Dendritic cell treated with granulocyte-macrophage colony-stimulating factor and Interleukin-4, amounts not matched to agents 40 ng/mL and 50 ng/mL, for 4 days (primary cell): ENCODE measurements at regions not wholly inside any gene's neighbourhood (a gene's known extent, or its start where the extent isn't known, plus 50 kb on each side); places are given as distances from the start of the nearest gene placed in this dataset.
"Not testable (repeated sequence)": the region's sequence is repeated elsewhere in the genome, so short reads cannot be mapped to it uniquely, and the experiment has no call there.

Source experiments
- H3K27ac Mint-ChIP-seq: one replicate; pipeline ENCODE4 v1.8.0; 2022; ENCODE audit warnings: mild to moderate bottlenecking, mixed read lengths
- H3K27me3 Mint-ChIP-seq: one replicate; pipeline ENCODE4 v1.8.0; 2022; ENCODE audit warnings: mild to moderate bottlenecking, mixed read lengths
- H3K36me3 Mint-ChIP-seq: one replicate; pipeline ENCODE4 v1.8.0; 2022; ENCODE audit warnings: low read depth, mixed read lengths
- H3K4me1 Mint-ChIP-seq: one replicate; pipeline ENCODE4 v1.8.0; 2022; ENCODE audit warnings: low read depth, mixed read lengths
- H3K4me3 Mint-ChIP-seq: one replicate; pipeline ENCODE4 v1.8.0; 2022; ENCODE audit warnings: mild to moderate bottlenecking, moderate library complexity, mixed read lengths
- H3K9me3 Mint-ChIP-seq: one replicate; pipeline ENCODE4 v1.8.0; 2022; ENCODE audit warnings: mixed read lengths
- intact Hi-C: fragments of 100-400 bp; cut with micrococcal nuclease; formaldehyde crosslinking; loops from one replicate; pipeline ENCODE4 v1.15.0; 2022

- H3K9me3 Mint-ChIP-seq, result peaks cover 21% of the 10 kb centered on the region
- H3K4me1 Mint-ChIP-seq, result peaks cover 6% of the 10 kb centered on the region
- intact Hi-C loops, result no loop called here
- H3K36me3 Mint-ChIP-seq, result no peaks in the 10 kb centered on the region
- no peak overlapping the region for H3K4me3 Mint-ChIP-seq
- no peak overlapping the region for H3K27ac Mint-ChIP-seq
- no peaks in the 10 kb centered on the region for H3K27me3 Mint-ChIP-seq
These were observed 261.8 kb upstream of the CBLB start for GRCh38 chr3:106130384-106131198.

- Mint-ChIP-seq H3K36me3 (no peaks in the 10 kb centered on the region), H3K9me3 (peaks cover 33% of the 10 kb centered on the region), H3K4me3 (no peak overlapping the region), H3K27me3 (no peaks in the 10 kb centered on the region), H3K4me1 (peaks cover 5% of the 10 kb centered on the region), H3K27ac (no peak overlapping the region)
- intact Hi-C loops, result no loop called here
These were observed 266.8 kb upstream of the CBLB start for GRCh38 chr3:106135451-106136160.

GRCh38 chr3:106139826-106140225 lies 271.0 kb upstream of the CBLB start:
- no peaks in the 10 kb centered on the region for H3K27me3 Mint-ChIP-seq
- H3K36me3 Mint-ChIP-seq, result no peaks in the 10 kb centered on the region
- peaks cover 20% of the 10 kb centered on the region for H3K9me3 Mint-ChIP-seq
- H3K4me3 Mint-ChIP-seq, result no peak overlapping the region
- no peak overlapping the region for H3K27ac Mint-ChIP-seq
- intact Hi-C loops, result no loop called here
- H3K4me1 Mint-ChIP-seq, result no peaks in the 10 kb centered on the region

DNA sequence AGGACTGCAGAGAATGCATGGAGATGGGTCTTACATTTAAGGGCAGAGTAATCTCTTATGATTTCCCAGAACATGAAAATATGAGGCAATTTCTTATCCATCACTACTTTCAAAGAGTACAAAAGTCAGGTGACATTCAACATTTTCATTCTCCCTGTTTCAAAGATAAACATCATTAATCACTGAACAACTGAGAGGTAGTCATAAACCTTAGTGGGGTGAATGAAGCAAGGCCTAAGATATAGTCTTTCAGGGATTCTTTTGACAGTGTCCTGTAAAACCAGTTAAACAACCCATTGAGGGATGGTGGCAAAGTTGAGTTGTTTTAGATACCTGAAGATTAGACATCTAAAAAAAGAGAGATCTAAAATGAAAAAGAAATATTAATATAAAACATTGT lies 271.6 kb upstream of the CBLB start:
- H3K9me3 Mint-ChIP-seq, result peaks cover 14% of the 10 kb centered on the region

GRCh38 chr3:106144030-106144429 lies 275.2 kb upstream of the CBLB start:
- Mint-ChIP-seq H3K9me3 (peaks cover 36% of the 10 kb centered on the region), H3K27me3 (no peaks in the 10 kb centered on the region), H3K4me1 (no peaks in the 10 kb centered on the region), H3K27ac (no peak overlapping the region), H3K36me3 (no peaks in the 10 kb centered on the region), H3K4me3 (no peak overlapping the region)
- intact Hi-C loops, result no loop called here

More for the DNA sequence above, 271.6 kb upstream of the CBLB start:
- H3K27ac Mint-ChIP-seq, result no peak overlapping the region
- intact Hi-C loops, result no loop called here
- no peaks in the 10 kb centered on the region for H3K27me3 Mint-ChIP-seq
- H3K36me3 Mint-ChIP-seq, result no peaks in the 10 kb centered on the region
- no peaks in the 10 kb centered on the region for H3K4me1 Mint-ChIP-seq
- H3K4me3 Mint-ChIP-seq, result no peak overlapping the region

- H3K4me3 Mint-ChIP-seq, H3K27ac Mint-ChIP-seq, H3K27me3 Mint-ChIP-seq, intact Hi-C loops, H3K36me3 Mint-ChIP-seq, H3K4me1 Mint-ChIP-seq: not testable (repeated sequence)
- H3K9me3 Mint-ChIP-seq, result peaks cover 58% of the 10 kb centered on the region
These were observed 279.7 kb upstream of the CBLB start for GRCh38 chr3:106148440-106149082.

DNA sequence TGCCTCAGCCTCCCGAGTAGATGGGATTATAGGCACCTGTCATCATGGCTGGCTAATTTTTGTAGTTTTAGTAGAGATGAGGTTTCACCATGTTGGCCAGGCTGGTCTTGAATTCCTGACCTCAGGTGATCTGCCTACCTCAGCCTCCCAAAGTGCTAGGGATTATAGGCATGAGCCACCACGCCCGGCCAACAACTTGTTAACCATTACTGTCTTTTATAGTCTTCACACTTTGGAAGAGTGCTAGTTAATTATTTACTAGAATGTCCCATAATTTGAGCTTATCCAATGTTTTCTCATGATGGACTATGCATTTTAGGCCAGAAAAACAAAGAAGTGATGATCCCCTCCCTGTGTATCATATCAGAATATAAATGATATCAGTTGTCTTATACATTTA lies 288.6 kb upstream of the CBLB start:
- Mint-ChIP-seq H3K27me3 (no peaks in the 10 kb centered on the region), H3K9me3 (peaks cover 15% of the 10 kb centered on the region), H3K4me3 (no peak overlapping the region), H3K27ac (no peak overlapping the region), H3K36me3 (no peaks in the 10 kb centered on the region), H3K4me1 (no peaks in the 10 kb centered on the region)
- intact Hi-C loops, result no loop called here

- intact Hi-C loops, result no loop called here
- no peak overlapping the region for H3K27ac Mint-ChIP-seq
- no peak overlapping the region for H3K4me3 Mint-ChIP-seq
- no peaks in the 10 kb centered on the region for H3K27me3 Mint-ChIP-seq
- peaks cover 28% of the 10 kb centered on the region for H3K9me3 Mint-ChIP-seq
- no peaks in the 10 kb centered on the region for H3K36me3 Mint-ChIP-seq
- H3K4me1 Mint-ChIP-seq, result no peaks in the 10 kb centered on the region
These were observed 291.6 kb upstream of the CBLB start for GRCh38 chr3:106160396-106160795.

- no peaks in the 10 kb centered on the region for H3K36me3 Mint-ChIP-seq
- H3K4me1 Mint-ChIP-seq, result no peaks in the 10 kb centered on the region
- no peak overlapping the region for H3K27ac Mint-ChIP-seq
- no peak overlapping the region for H3K4me3 Mint-ChIP-seq
- H3K27me3 Mint-ChIP-seq, result no peaks in the 10 kb centered on the region
- intact Hi-C loops, result no loop called here
- H3K9me3 Mint-ChIP-seq, result peaks cover 28% of the 10 kb centered on the region
These were observed 292.4 kb upstream of the CBLB start for GRCh38 chr3:106161246-106161645.

DNA sequence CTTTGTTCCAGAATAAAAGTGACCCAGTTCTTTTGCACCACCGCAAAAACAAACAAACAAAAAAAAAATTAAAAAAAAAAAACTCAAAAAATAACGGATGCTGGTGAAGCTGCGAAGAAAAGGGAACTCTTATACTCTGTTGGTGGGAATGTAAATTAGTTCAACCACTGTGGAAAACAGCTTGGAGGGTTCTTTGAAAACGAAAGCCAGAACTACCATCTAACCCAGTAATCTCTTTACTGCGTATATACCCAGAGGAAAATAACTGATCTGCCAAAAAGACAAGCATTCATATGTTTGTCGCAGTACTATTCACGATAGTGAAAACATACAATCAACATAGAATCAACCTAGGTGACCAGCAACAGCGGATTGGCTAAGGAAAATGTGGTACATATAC lies 298.9 kb upstream of the CBLB start:
- Mint-ChIP-seq H3K27me3 (no peaks in the 10 kb centered on the region), H3K27ac (no peak overlapping the region), H3K36me3 (no peaks in the 10 kb centered on the region), H3K4me3 (no peak overlapping the region), H3K9me3 (peaks cover 18% of the 10 kb centered on the region), H3K4me1 (peaks cover 6% of the 10 kb centered on the region)
- intact Hi-C loops, result no loop called here

DNA sequence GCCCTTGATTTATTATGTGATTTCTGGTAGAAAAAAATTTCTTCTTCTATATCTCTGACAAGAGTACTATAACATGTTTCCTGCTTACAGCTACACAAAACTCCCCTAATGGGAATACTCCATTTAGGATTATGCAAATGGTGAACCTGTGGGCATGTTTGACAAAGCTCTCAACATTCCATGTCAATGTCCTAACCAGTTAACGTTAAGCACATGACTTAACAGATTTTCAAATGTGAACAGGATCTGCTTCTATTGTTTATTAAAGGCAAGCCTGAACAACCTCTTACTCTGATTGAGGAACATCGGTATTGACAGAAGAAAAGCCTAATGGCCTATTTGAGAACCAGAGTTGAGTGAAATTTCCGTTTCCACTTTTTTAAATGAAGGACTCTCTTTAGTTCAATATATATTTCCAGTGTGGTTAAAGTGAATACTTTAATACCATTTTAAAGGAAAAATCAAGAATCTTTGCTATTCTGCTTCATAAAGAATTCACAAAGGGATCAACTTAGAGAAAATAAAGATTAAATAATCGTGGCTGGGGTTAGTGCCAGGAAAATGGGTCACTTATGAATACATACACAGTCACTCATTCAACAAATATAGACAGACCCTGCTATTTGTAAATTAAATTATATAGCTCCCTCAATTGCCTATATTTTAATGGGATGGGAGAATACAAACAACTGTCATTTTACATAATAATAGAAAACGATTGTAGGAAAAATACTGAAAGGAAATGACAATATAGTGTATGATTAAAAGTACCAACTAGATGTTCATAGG lies 300.3 kb upstream of the CBLB start:
- intact Hi-C loops, result no loop called here
- Mint-ChIP-seq H3K4me3 (no peak overlapping the region), H3K4me1 (peaks cover 6% of the 10 kb centered on the region), H3K36me3 (no peaks in the 10 kb centered on the region), H3K9me3 (peaks cover 4% of the 10 kb centered on the region), H3K27ac (no peak overlapping the region), H3K27me3 (no peaks in the 10 kb centered on the region)

GRCh38 chr3:106170636-106171035 lies 301.8 kb upstream of the CBLB start:
- Mint-ChIP-seq H3K27ac (no peak overlapping the region), H3K9me3 (no peaks in the 10 kb centered on the region), H3K36me3 (no peaks in the 10 kb centered on the region), H3K4me3 (no peak overlapping the region), H3K4me1 (peaks cover 6% of the 10 kb centered on the region), H3K27me3 (no peaks in the 10 kb centered on the region)
- intact Hi-C loops, result no loop called here

- intact Hi-C loops, result no loop called here
- peaks cover 16% of the 10 kb centered on the region for H3K4me1 Mint-ChIP-seq
- H3K9me3 Mint-ChIP-seq, result no peaks in the 10 kb centered on the region
- H3K36me3 Mint-ChIP-seq, result no peaks in the 10 kb centered on the region
- H3K27me3 Mint-ChIP-seq, result no peaks in the 10 kb centered on the region
- no peak overlapping the region for H3K27ac Mint-ChIP-seq
- no peak overlapping the region for H3K4me3 Mint-ChIP-seq
These were observed 303.3 kb upstream of the CBLB start for GRCh38 chr3:106172101-106172500.

GRCh38 chr3:106172780-106173179 lies 304.0 kb upstream of the CBLB start:
- Mint-ChIP-seq H3K4me3 (no peak overlapping the region), H3K9me3 (no peaks in the 10 kb centered on the region), H3K27ac (no peak overlapping the region), H3K27me3 (no peaks in the 10 kb centered on the region), H3K4me1 (peaks cover 17% of the 10 kb centered on the region), H3K36me3 (no peaks in the 10 kb centered on the region)
- intact Hi-C loops, result no loop called here
